ENCODE measurements at regions not wholly inside any gene's neighbourhood (a gene's known extent, or its start where the extent isn't known, plus 50 kb on each side); places are given as distances from the start of the nearest gene placed in this dataset.
"Not testable (repeated sequence)": the region's sequence is repeated elsewhere in the genome, so short reads cannot be mapped to it uniquely, and the experiment has no call there.

DNA sequence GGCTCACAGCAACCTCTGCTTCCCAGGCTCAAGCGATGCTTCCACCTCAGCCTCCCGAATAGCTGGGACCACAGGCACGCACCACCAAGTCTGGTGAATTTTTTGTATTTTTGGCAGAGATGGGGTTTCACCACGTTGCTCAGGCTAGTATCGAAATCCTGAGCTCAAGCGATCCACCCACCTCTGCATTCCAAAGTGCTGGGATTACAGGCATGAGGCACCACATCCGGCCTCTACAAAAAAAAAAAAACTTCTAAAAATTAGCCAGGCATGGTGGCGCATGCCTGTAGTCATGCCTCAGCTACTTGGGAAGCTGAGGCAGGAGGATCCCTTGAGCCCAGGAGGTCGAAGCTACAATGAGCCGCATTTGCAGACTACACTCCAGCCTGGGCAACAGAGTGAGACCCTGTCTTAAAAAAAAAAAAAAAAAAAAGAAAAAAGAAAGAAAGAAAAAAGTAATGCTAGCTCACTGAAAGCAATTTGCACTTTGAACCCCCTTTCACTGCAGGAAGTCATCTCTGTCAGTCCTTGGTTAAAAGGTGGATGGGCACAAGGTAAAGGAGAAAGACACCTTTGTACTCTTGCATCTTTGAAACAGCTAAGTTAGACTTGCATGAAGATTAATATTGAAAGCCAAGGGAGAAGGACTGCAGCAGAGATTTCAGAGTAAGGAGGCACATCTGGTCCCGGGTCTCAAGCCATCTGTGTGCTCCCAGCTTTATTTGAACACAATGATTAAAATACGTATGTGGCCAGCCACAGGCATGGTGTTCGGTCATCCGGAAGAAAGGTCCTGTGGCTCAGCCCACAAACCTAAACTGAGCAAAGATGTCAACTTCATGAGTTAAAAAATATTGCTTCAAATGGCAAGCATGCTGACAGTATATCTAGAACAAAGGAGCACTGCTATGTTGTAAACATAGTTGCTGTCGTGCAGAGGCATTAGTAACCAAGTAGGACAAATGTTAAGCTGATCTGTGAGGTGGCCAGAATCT, 103.8 kb upstream of the HMGA2 start:
- H3K4me1 ChIP-seq (ENCODE audit: control insufficient read depth, insufficient read depth, low read length): no peaks in the 10 kb centered on the region
- no peak overlapping the region for H3K27ac ChIP-seq (ENCODE audit: low read length)
- H3K4me3 ChIP-seq (ENCODE audit: low read length): no peak overlapping the region
- DNase-seq: no peak
- H3K36me3 ChIP-seq (ENCODE audit: control insufficient read depth, insufficient read depth, low read length): no peaks in the 10 kb centered on the region
- 67% methylated on average over 7 of the region's 15 CpGs for WGBS (ENCODE audit: insufficient coverage)
- no peaks in the 10 kb centered on the region for H3K27me3 ChIP-seq (ENCODE audit: control insufficient read depth, insufficient read depth, low read length)
- no peaks in the 10 kb centered on the region for H3K9me3 ChIP-seq (replicated peaks; ENCODE audit: control insufficient read depth, low read depth, low read length)

DNA sequence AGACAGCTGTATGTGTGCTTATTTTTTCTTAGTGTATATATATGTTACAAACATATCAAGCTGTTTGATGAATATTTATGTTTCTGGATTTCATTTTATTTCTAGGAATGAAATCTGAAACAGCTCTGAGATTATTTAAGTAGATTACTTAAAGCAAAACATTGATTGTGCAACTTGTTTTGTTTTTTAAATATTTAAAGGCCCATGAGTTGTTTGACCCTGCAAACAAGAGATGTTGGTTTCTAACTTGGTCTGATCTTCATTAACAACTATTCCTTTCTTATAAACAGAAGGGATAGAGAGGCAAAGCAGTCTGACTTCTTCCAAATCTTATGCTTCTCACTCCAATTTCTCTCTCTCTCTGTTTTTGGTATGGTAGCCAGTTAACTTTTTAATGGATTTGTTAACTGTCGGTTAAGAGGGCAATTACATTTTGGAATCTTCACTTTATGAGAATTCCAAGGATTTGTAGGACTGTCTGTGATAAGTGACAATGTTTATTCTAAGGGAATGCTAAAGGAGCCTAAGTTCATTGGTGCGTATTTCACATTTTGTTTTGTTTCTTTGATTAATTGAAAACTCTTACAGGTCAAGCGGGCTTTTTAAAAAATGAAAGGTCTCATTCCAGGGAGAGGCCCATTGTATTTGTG, 102.6 kb upstream of the HMGA2 start:
- no peaks in the 10 kb centered on the region for H3K36me3 ChIP-seq (ENCODE audit: control insufficient read depth, insufficient read depth, low read length)
- H3K9me3 ChIP-seq (replicated peaks; ENCODE audit: control insufficient read depth, low read depth, low read length): no peaks in the 10 kb centered on the region
- H3K27ac ChIP-seq (ENCODE audit: low read length): no peak overlapping the region
- H3K27me3 ChIP-seq (ENCODE audit: control insufficient read depth, insufficient read depth, low read length): no peaks in the 10 kb centered on the region
- DNase-seq: no peak
- WGBS (ENCODE audit: insufficient coverage): no CpG with 5 or more reads among the region's 3 CpGs
- no peaks in the 10 kb centered on the region for H3K4me1 ChIP-seq (ENCODE audit: control insufficient read depth, insufficient read depth, low read length)
- H3K4me3 ChIP-seq (ENCODE audit: low read length): no peak overlapping the region

DNA sequence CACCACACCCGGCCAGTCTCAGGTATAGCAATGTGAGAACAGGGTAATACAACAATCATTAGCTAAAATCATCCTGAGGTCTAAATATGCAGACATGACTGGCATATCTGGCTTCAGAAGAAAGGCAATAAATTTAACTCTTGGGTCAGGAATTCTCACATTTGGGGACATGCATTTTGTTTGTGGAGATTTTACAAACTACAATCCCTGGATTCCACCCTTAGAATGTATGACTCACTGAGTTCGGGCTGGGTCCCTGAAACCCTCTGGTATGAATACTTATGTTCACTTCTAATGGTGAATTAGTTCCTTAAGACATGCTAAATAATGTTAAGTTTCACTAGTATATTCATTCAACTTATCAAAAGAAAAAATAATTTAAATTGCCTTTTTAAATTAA, 98.9 kb upstream of the HMGA2 start:
- Histone ChIP-seq H3K27me3 (ENCODE audit: control insufficient read depth, insufficient read depth, low read length) (peaks cover 16% of the 10 kb centered on the region), H3K4me1 (ENCODE audit: control insufficient read depth, insufficient read depth, low read length) (peaks cover 6% of the 10 kb centered on the region), H3K4me3 (ENCODE audit: low read length) (no peak overlapping the region), H3K27ac (ENCODE audit: low read length) (no peak overlapping the region), H3K36me3 (ENCODE audit: control insufficient read depth, insufficient read depth, low read length) (no peaks in the 10 kb centered on the region), H3K9me3 (replicated peaks; ENCODE audit: control insufficient read depth, low read depth, low read length) (no peaks in the 10 kb centered on the region)
- no CpG with 5 or more reads among the region's 2 CpGs for WGBS (ENCODE audit: insufficient coverage)
- DNase-seq: no peak

DNA sequence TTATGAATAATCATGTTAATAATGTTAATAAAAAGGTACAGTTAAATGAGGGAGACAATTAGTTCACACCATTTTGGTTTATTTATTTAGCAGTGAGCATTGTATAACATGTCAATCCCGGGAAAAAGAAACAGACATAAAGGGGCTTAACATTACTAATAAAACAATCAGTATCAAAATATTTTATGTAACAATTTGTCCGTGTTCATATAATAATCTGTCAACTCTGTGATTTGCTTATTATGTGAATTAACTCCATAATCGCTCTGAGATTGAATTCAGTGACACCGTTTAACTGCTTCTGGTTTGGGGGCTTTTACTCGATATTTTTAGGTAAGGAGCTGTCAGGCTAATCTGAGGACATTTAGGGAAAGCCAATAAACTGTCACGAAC, 95.8 kb upstream of the HMGA2 start:
- H3K27ac ChIP-seq (ENCODE audit: low read length): no peak overlapping the region
- no peaks in the 10 kb centered on the region for H3K36me3 ChIP-seq (ENCODE audit: control insufficient read depth, insufficient read depth, low read length)
- peak; percentile 4 for DNase-seq
- WGBS (ENCODE audit: insufficient coverage): 20% methylated on average over 1 of the region's 6 CpGs
- H3K27me3 ChIP-seq (ENCODE audit: control insufficient read depth, insufficient read depth, low read length): peaks cover 22% of the 10 kb centered on the region
- peaks cover 6% of the 10 kb centered on the region for H3K4me1 ChIP-seq (ENCODE audit: control insufficient read depth, insufficient read depth, low read length)
- H3K4me3 ChIP-seq (ENCODE audit: low read length): no peak overlapping the region
- H3K9me3 ChIP-seq (replicated peaks; ENCODE audit: control insufficient read depth, low read depth, low read length): no peaks in the 10 kb centered on the region

DNA sequence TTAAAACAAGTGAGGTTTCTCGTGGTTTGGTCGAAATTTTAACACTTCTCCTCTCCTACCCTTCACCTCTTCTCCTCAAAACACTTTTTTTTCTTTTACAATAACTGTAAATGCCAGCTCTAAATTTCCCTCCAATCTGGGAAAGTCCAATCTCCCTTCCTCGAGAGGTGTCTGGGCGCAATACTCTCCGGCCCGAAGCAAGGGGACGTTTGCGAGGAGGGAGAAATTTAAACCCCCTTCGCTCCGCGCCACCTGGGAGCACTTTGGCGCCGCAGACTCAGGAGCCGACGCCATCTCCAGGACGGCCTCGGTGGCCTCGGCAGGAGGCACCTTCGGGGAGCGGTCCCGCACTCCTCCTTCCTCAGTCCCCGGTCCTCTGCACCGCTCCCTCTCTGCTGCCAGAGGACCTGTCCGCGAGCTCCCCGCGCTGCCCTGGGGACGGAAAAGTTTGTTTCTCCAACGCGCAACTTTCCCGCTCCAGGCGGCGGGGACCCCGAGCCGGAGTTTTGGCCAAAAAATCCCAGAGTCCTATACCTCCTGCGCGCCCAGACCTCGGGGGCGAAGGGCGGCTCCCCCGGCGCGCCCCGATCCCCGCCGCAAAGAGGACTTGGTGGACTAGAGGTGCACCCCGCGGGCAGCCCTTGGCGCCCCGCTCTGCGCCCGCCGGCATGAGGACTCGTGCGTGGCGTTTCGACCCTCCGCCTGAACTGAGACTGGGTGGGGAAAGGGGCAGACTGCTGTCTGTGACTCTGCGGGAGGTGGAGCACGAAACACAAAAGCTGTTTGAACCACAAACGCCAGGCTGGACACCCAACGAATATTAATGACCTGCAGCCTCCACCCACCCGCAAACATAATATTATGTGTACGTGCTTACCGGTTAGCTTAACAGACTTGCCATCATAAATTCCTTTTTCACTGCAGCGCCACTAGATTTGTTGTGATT, 95.2 kb upstream of the HMGA2 start:
- Histone ChIP-seq H3K4me1 (ENCODE audit: control insufficient read depth, insufficient read depth, low read length) (peaks cover 6% of the 10 kb centered on the region), H3K27me3 (ENCODE audit: control insufficient read depth, insufficient read depth, low read length) (peaks cover 22% of the 10 kb centered on the region), H3K4me3 (ENCODE audit: low read length) (peak overlapping the region; percentile 29), H3K36me3 (ENCODE audit: control insufficient read depth, insufficient read depth, low read length) (no peaks in the 10 kb centered on the region), H3K9me3 (replicated peaks; ENCODE audit: control insufficient read depth, low read depth, low read length) (no peaks in the 10 kb centered on the region), H3K27ac (ENCODE audit: low read length) (no peak overlapping the region)
- WGBS (ENCODE audit: insufficient coverage): 1% methylated on average over 54 of the region's 66 CpGs
- peak; percentile 22 for DNase-seq

DNA sequence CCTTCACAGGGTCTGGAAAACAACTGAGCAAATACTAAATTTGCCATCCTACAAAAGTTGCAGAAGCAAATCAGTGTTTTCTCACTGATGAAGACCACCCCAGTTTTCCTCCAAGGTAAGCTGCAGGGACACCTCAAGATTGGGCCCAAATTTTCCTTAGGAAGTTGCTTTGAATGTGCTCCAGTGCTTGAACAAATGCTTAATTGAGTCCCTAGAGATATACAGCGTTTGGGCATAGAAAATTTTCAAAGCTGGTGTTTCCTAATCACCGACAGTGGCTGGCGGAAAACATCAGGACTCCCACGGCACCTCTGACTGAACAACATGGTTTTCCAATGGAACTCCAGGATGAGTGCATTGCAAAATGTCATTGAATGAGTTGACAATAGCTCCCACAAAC, 92.5 kb upstream of the HMGA2 start:
- H3K27ac ChIP-seq (ENCODE audit: low read length): no peak overlapping the region
- DNase-seq: no peak
- peaks cover 6% of the 10 kb centered on the region for H3K4me1 ChIP-seq (ENCODE audit: control insufficient read depth, insufficient read depth, low read length)
- 66% methylated on average over 4 of the region's 4 CpGs for WGBS (ENCODE audit: insufficient coverage)
- peaks cover 22% of the 10 kb centered on the region for H3K27me3 ChIP-seq (ENCODE audit: control insufficient read depth, insufficient read depth, low read length)
- H3K4me3 ChIP-seq (ENCODE audit: low read length): no peak overlapping the region
- no peaks in the 10 kb centered on the region for H3K9me3 ChIP-seq (replicated peaks; ENCODE audit: control insufficient read depth, low read depth, low read length)
- H3K36me3 ChIP-seq (ENCODE audit: control insufficient read depth, insufficient read depth, low read length): no peaks in the 10 kb centered on the region

DNA sequence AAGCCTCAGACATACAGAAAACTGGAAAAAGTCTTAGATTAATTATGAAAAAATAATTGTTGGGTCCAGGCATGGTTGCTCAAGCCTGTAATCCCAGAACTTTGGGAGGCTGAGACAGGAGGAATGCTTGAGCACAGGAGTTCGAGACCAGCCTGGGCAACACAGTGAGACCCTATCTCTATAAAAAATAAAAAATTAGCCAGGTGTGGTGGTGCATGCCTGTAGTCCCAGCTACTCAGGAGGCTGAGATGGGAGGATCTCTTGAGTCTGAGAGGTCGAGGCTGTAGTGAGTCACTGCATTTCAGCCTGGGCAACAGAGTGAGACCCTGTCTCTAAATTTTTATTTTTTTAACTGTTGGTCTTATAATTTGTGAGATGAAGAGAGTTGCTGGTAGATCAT, 90.6 kb upstream of the HMGA2 start:
- not testable (repeated sequence) for H3K4me3 ChIP-seq (ENCODE audit: low read length); H3K27ac ChIP-seq (ENCODE audit: low read length); H3K36me3 ChIP-seq (ENCODE audit: control insufficient read depth, insufficient read depth, low read length); H3K4me1 ChIP-seq (ENCODE audit: control insufficient read depth, insufficient read depth, low read length); DNase-seq; H3K9me3 ChIP-seq (replicated peaks; ENCODE audit: control insufficient read depth, low read depth, low read length)
- WGBS (ENCODE audit: insufficient coverage): 71% methylated on average over 1 of the region's 2 CpGs
- H3K27me3 ChIP-seq (ENCODE audit: control insufficient read depth, insufficient read depth, low read length): peaks cover 18% of the 10 kb centered on the region

DNA sequence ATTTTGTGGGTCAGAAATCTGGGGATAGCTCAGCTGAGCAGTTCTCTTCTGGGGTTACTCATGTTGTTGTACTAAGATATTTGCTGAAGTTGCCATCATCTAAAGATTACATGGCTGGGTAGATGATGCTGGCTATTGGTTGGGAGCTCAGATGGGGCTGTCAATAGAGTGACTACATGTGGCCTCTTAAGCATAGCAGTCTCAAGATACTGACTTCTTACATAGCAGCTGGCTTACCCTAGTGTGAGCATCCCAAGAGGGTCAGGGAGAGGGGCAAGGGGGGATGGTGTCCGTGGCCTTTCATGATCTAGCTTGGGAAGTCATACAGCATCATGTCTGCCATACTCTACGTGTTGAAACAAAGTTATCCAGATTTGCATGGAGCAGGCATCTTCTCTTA, 90.1 kb upstream of the HMGA2 start:
- no peak for DNase-seq
- Histone ChIP-seq H3K27ac (ENCODE audit: low read length) (no peak overlapping the region), H3K4me1 (ENCODE audit: control insufficient read depth, insufficient read depth, low read length) (peaks cover 2% of the 10 kb centered on the region), H3K27me3 (ENCODE audit: control insufficient read depth, insufficient read depth, low read length) (peaks cover 12% of the 10 kb centered on the region), H3K4me3 (ENCODE audit: low read length) (no peak overlapping the region), H3K9me3 (replicated peaks; ENCODE audit: control insufficient read depth, low read depth, low read length) (no peaks in the 10 kb centered on the region), H3K36me3 (ENCODE audit: control insufficient read depth, insufficient read depth, low read length) (no peaks in the 10 kb centered on the region)
- WGBS (ENCODE audit: insufficient coverage): no CpG with 5 or more reads among the region's 2 CpGs

DNA sequence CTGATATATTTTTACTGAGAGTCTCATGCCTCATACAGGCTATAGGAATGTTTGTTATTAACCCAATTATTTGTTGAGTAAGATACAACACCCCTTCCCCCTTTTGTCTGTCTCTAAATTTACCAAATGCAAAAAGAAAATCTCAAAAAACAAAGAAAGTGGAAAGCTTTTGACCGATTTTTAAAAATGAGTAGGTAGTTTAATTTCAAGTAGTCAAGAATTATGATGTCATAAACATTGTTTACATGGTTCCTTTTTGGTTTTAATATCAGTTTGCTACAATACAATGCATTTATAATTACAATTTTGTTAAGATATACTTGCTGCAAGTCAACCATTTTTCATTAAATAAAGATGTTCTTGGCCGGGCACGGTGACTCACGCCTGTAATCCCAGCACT, 84.7 kb upstream of the HMGA2 start:
- no peaks in the 10 kb centered on the region for H3K9me3 ChIP-seq (replicated peaks; ENCODE audit: control insufficient read depth, low read depth, low read length)
- H3K4me1 ChIP-seq (ENCODE audit: control insufficient read depth, insufficient read depth, low read length): peaks cover 11% of the 10 kb centered on the region
- no peaks in the 10 kb centered on the region for H3K36me3 ChIP-seq (ENCODE audit: control insufficient read depth, insufficient read depth, low read length)
- no peak for DNase-seq
- H3K27ac ChIP-seq (ENCODE audit: low read length): no peak overlapping the region
- no CpG with 5 or more reads among the region's 4 CpGs for WGBS (ENCODE audit: insufficient coverage)
- H3K27me3 ChIP-seq (ENCODE audit: control insufficient read depth, insufficient read depth, low read length): no peaks in the 10 kb centered on the region
- H3K4me3 ChIP-seq (ENCODE audit: low read length): no peak overlapping the region

DNA sequence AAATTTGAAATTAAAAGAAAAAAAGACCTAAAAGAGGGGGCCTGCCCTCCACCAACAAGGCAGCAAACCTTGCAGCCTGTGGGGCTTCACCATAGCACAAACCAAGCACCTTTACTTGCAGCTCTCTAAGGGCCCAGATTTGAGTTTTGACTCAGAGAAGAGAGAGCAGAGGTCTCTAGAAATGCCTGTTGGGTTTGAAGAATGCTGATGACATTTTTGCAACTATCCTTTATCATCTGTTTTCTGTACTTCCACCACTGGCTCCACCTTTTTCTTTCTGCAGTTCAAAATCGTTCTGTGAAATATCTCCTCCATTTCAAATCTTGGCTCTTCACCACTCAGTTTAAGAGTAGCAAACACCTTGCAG, 83.8 kb upstream of the HMGA2 start:
- Histone ChIP-seq H3K27me3 (ENCODE audit: control insufficient read depth, insufficient read depth, low read length) (no peaks in the 10 kb centered on the region), H3K9me3 (replicated peaks; ENCODE audit: control insufficient read depth, low read depth, low read length) (no peaks in the 10 kb centered on the region), H3K4me1 (ENCODE audit: control insufficient read depth, insufficient read depth, low read length) (peaks cover 11% of the 10 kb centered on the region), H3K4me3 (ENCODE audit: low read length) (peak overlapping the region; percentile 78), H3K27ac (ENCODE audit: low read length) (no peak overlapping the region), H3K36me3 (ENCODE audit: control insufficient read depth, insufficient read depth, low read length) (no peaks in the 10 kb centered on the region)
- WGBS (ENCODE audit: insufficient coverage): no CpG with 5 or more reads among the region's 1 CpG
- DNase-seq: no peak
